Choroid plexus epithelial cell (primary cell): ENCODE measurements at regions not wholly inside any gene's neighbourhood (a gene's known extent, or its start where the extent isn't known, plus 50 kb on each side); places are given as distances from the start of the nearest gene placed in this dataset.

ENCODE experiments used
- DNase-seq: peaks from one replicate; pipeline ENCODE4 v3.0.0-alpha.2; 2010; ENCODE audit warnings: low read depth
- H3K4me3 ChIP-seq: 2 replicates; pipeline ENCODE4 v1.5.1; 2011; ENCODE audit warnings: low read depth, mild to moderate bottlenecking, control low read depth, low read length, moderate library complexity
- TF ChIP-seq, protein P1 (sequence below): conservative IDR thresholded peaks from 2 replicates; pipeline ENCODE4 v1.5.1; 2011; ENCODE audit warnings: low read depth, mild to moderate bottlenecking, control low read depth, inconsistent platforms, low read length, moderate library complexity

DNA sequence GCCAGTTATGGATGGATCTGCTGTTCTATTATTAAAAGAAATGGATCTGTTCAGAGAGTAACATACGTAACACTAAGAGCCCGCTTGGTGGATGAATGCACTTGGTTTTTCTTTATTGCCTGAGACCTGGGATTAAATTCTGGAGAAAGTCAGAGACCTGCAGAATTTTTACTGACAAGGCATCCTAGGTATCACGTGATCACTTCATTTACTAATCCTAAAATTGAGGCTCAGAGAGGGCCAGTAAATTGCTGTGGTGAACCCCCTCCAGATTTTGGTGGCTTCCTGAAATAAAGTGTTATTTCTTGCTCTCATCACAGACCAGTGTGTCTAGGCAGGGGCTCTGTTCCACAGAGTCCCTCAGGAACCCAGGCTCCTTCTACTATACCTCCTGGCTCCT lies 187.9 kb upstream of the LARGE1 start:
- DNase-seq: no peak
- TF ChIP-seq, protein P1, sequence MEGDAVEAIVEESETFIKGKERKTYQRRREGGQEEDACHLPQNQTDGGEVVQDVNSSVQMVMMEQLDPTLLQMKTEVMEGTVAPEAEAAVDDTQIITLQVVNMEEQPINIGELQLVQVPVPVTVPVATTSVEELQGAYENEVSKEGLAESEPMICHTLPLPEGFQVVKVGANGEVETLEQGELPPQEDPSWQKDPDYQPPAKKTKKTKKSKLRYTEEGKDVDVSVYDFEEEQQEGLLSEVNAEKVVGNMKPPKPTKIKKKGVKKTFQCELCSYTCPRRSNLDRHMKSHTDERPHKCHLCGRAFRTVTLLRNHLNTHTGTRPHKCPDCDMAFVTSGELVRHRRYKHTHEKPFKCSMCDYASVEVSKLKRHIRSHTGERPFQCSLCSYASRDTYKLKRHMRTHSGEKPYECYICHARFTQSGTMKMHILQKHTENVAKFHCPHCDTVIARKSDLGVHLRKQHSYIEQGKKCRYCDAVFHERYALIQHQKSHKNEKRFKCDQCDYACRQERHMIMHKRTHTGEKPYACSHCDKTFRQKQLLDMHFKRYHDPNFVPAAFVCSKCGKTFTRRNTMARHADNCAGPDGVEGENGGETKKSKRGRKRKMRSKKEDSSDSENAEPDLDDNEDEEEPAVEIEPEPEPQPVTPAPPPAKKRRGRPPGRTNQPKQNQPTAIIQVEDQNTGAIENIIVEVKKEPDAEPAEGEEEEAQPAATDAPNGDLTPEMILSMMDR: no peak
- H3K4me3 ChIP-seq: no peak overlapping the region

- no peak overlapping the region for H3K4me3 ChIP-seq
- TF ChIP-seq, protein P1: peak; percentile 73
- DNase-seq: peak; percentile 41
Observed at GRCh38 chr22:34111210-34111824, 191.0 kb upstream of the LARGE1 start.

- TF ChIP-seq, protein P1: no peak
- no peak for DNase-seq
- H3K4me3 ChIP-seq: no peak overlapping the region
Observed at GRCh38 chr22:34113381-34113780, 193.1 kb upstream of the LARGE1 start.

GRCh38 chr22:34114406-34114805 lies 194.1 kb upstream of the LARGE1 start:
- no peak overlapping the region for H3K4me3 ChIP-seq
- TF ChIP-seq, protein P1: no peak
- no peak for DNase-seq

DNA sequence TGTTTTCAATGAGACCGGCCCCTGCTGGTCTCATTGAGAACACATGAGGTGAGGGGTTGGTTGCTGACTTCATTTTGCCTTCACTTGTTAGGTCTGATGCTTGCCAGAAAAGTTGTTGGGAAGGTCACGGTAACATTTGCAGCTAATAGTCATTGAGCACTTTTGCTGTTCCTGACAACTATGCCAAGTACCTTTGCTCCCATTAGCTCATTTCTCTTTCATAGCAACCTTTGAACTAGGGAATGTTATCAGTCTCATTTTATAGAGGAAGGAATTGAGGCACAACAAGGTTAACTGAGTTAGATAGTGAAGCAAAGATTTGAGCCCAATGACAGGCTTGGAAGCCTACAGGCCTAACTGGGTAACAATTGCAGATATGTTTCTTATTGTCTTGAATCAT lies 195.4 kb upstream of the LARGE1 start:
- H3K4me3 ChIP-seq: no peak overlapping the region
- DNase-seq: no peak
- TF ChIP-seq, protein P1: no peak

DNA sequence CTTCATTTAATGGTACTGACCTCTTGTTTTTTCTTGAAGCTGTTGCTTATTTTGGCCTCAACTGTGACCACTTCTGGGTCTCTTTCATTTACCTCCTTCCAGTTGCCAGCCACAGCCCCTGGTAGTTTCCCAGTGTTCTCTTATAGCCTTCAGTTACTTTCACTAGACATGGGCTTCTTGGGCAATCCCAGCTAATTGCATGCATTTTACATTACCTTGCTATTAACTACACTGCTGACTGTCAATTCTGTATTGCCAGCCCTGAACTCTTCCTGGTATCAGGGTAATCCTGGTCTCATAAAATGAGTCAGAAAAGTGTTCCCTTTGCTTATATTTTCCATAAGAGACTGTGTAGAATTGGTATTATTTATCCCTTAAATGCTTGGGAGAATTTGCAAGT lies 195.8 kb upstream of the LARGE1 start:
- DNase-seq: no peak
- no peak overlapping the region for H3K4me3 ChIP-seq
- TF ChIP-seq, protein P1: no peak

GRCh38 chr22:34122042-34122441 lies 201.8 kb upstream of the LARGE1 start:
- H3K4me3 ChIP-seq: no peak overlapping the region

More at GRCh38 chr22:34122042-34122441, 201.8 kb upstream of the LARGE1 start:
- no peak for DNase-seq
- TF ChIP-seq, protein P1: no peak
